RWPE2 (cell line): ENCODE measurements at regions not wholly inside any gene's neighbourhood (a gene's known extent, or its start where the extent isn't known, plus 50 kb on each side); places are given as distances from the start of the nearest gene placed in this dataset.

Experiments used
- ATAC-seq: fragments of 200-7000 bp; cut with Tn5 transposase; 3 replicates; pipeline ENCODE4 v1.9.1; 2021; ENCODE audit warnings: low read depth
- DNase-seq: peaks from one replicate; pipeline ENCODE4 v3.0.0-alpha.2; 2020; ENCODE audit warnings: low spot score
- H3K27ac ChIP-seq: fragments of 450-650 bp; 2 replicates; pipeline ENCODE4 v1.5.1; 2017; ENCODE audit warnings: mild to moderate bottlenecking; ENCODE audit not compliant: poor library complexity, severe bottlenecking
- H3K27me3 ChIP-seq: fragments of 250-450 bp; sonication (Bioruptor Pico); 2 replicates; pipeline ENCODE4 v1.5.1; 2021; ENCODE audit warnings: mild to moderate bottlenecking, moderate library complexity; ENCODE audit not compliant: insufficient read depth, poor library complexity, severe bottlenecking
- H3K36me3 ChIP-seq: fragments of 250-450 bp; sonication (Bioruptor Pico); 2 replicates; pipeline ENCODE4 v1.5.1; 2020; ENCODE audit warnings: low read depth, mild to moderate bottlenecking, moderate library complexity
- H3K4me1 ChIP-seq: fragments of 250-450 bp; sonication (Bioruptor Pico); 2 replicates; pipeline ENCODE4 v1.5.1; 2021; ENCODE audit warnings: mild to moderate bottlenecking, moderate library complexity; ENCODE audit not compliant: insufficient read depth, poor library complexity, severe bottlenecking
- H3K4me3 ChIP-seq: fragments of 250-450 bp; sonication (Bioruptor Pico); 2 replicates; pipeline ENCODE4 v1.5.1; 2021; ENCODE audit warnings: mild to moderate bottlenecking, moderate library complexity; ENCODE audit not compliant: severe bottlenecking
- H3K9me3 ChIP-seq: fragments of 250-450 bp; sonication (Bioruptor Pico); 2 replicates; pipeline ENCODE4 v1.5.1; 2021; ENCODE audit warnings: mild to moderate bottlenecking, moderate library complexity; ENCODE audit not compliant: severe bottlenecking
- TF ChIP-seq, protein P1 (sequence below): fragments of 450-650 bp; IDR thresholded peaks from one replicate; pipeline ENCODE4 v1.5.1; 2017; ENCODE audit warnings: mild to moderate bottlenecking, moderate library complexity; ENCODE audit not compliant: poor library complexity, severe bottlenecking

DNA sequence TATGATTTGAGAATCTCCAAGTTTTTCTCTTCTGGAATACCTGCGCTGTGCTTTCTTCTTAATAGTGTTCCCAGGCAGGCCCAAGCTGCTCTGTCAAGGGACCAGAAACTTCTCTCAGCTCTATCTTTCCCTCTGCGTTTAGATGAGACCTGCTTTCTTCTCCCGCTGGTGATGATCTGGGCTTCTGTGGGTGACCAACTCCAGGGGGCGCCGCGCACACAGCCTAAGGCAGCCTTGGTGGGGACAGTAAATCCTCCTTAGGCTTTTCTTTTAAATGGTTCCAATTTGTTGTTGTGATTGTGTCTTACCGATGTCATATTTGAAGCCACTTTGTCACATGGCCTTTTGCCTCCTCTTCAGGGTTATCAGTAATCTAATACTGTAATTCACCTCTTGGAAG is 439.4 kb upstream of the KLF12 start:
- ATAC-seq, result no peak

DNA sequence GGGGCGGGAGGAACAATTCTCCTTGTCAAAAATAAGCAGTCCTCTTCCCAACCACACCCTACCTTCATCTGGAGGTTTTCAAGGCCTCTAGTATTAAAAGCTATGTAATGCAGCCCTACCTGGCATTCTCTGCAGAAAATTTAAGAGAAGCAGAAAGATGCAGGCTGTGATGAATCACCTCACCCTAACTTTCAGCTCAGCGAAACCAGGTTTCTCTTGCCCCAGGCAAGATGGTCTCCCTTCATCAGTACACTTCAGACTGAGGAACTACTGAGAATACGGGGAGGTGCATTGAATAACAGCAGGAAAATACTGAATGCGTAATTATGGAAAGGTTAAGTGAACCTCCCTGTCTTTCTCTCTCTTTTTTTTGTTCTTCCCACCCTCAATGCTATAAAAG is 437.6 kb upstream of the KLF12 start:
- Histone ChIP-seq H3K4me1 (no peaks in the 10 kb centered on the region), H3K9me3 (no peaks in the 10 kb centered on the region), H3K36me3 (no peaks in the 10 kb centered on the region), H3K27ac (no peak overlapping the region), H3K4me3 (no peak overlapping the region), H3K27me3 (no peaks in the 10 kb centered on the region)
- TF ChIP-seq, protein P1, sequence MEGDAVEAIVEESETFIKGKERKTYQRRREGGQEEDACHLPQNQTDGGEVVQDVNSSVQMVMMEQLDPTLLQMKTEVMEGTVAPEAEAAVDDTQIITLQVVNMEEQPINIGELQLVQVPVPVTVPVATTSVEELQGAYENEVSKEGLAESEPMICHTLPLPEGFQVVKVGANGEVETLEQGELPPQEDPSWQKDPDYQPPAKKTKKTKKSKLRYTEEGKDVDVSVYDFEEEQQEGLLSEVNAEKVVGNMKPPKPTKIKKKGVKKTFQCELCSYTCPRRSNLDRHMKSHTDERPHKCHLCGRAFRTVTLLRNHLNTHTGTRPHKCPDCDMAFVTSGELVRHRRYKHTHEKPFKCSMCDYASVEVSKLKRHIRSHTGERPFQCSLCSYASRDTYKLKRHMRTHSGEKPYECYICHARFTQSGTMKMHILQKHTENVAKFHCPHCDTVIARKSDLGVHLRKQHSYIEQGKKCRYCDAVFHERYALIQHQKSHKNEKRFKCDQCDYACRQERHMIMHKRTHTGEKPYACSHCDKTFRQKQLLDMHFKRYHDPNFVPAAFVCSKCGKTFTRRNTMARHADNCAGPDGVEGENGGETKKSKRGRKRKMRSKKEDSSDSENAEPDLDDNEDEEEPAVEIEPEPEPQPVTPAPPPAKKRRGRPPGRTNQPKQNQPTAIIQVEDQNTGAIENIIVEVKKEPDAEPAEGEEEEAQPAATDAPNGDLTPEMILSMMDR, result no peak
- no peak for DNase-seq
- no peak for ATAC-seq

More for the DNA sequence above, 439.4 kb upstream of the KLF12 start:
- H3K4me1 ChIP-seq, result no peaks in the 10 kb centered on the region
- no peaks in the 10 kb centered on the region for H3K9me3 ChIP-seq
- H3K27me3 ChIP-seq, result no peaks in the 10 kb centered on the region
- no peaks in the 10 kb centered on the region for H3K36me3 ChIP-seq
- TF ChIP-seq, protein P1, result no peak
- no peak for DNase-seq
- H3K4me3 ChIP-seq, result no peak overlapping the region
- no peak overlapping the region for H3K27ac ChIP-seq

DNA sequence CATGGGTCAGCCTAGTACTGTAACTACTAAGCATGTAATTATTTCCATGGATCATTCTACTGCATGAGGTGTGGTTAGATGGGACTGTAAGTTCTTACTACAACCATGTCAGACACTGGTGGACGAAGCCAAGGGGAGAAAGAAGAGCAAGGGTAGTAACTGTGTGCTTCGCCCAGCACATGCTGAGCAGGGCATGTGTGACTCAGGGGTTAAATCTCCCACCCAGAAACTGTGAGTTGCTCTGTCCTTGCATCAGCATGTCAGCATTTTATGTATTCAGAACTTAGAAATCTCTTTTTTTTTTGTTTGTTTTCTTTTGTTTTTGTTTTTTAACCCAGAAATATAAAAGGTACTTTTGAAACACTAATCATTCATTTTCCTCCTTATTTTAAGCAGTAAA is 436.6 kb upstream of the KLF12 start:
- no peak for ATAC-seq
- TF ChIP-seq, protein P1, result no peak
- H3K4me3 ChIP-seq, result no peak overlapping the region
- H3K36me3 ChIP-seq, result no peaks in the 10 kb centered on the region
- H3K27ac ChIP-seq, result no peak overlapping the region
- H3K9me3 ChIP-seq, result no peaks in the 10 kb centered on the region
- no peak for DNase-seq
- no peaks in the 10 kb centered on the region for H3K27me3 ChIP-seq
- H3K4me1 ChIP-seq, result no peaks in the 10 kb centered on the region

DNA sequence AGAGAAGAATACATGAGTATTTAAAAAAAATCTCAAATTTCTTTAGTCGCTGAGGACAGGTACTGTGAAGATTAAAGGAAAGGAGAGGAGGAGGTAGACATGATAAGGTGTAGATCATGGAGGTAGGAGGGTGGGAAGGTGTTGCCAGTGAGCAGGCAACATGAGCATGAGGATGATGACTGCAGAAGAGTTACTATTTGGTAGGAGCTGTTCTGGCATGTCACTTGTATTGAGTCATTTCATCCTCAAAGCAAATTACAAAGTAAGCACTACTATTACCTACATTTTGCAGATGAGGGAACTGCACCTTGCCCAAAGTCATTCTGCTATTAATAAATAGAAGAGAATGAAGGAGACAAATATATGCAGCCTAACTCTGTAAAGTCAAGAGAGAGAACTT is 435.8 kb upstream of the KLF12 start:
- Histone ChIP-seq H3K9me3 (no peaks in the 10 kb centered on the region), H3K4me3 (no peak overlapping the region), H3K4me1 (no peaks in the 10 kb centered on the region), H3K27ac (no peak overlapping the region), H3K27me3 (no peaks in the 10 kb centered on the region), H3K36me3 (no peaks in the 10 kb centered on the region)
- TF ChIP-seq, protein P1, result no peak
- peak; percentile 52; the same call in 1 of the 3 replicates for ATAC-seq
- DNase-seq, result no peak

DNA sequence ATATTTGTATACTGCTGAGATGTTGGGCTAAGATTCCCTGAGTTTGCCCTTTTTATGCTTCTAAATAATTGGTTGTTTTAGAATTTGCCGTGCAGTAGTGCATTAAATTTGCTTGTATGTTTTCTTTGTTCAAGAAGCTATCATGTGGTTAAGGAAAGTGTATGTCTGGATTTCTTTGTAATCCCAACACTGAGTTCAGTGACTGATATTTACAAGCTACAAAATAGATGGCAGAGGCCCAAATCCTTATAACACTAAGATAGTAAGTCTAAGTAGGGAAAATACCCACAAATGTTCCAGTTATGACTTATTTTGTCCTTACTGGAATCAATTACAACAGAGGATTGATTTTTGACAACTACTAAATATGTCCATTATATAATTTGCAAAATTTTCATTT is 435.0 kb upstream of the KLF12 start:
- Histone ChIP-seq H3K27ac (no peak overlapping the region), H3K4me3 (no peak overlapping the region), H3K36me3 (no peaks in the 10 kb centered on the region), H3K4me1 (no peaks in the 10 kb centered on the region), H3K9me3 (no peaks in the 10 kb centered on the region), H3K27me3 (no peaks in the 10 kb centered on the region)
- TF ChIP-seq, protein P1, result no peak
- DNase-seq (no peak), ATAC-seq (no peak)
